Stimulated activated CD4-positive, alpha-beta T cell treated with anti-CD3 and anti-CD28 coated beads, Interleukin-2, amount 100 ng/mL, for 24 hours (primary cell): ENCODE measurements at regions not wholly inside any gene's neighbourhood (a gene's known extent, or its start where the extent isn't known, plus 50 kb on each side); places are given as distances from the start of the nearest gene placed in this dataset.

Experiments used
- DNase-seq, 2 donors: peaks; one replicate each; pipeline ENCODE4 v3.0.0-alpha.2; 2020

GRCh38 chr1:234929369-234929768, 199.3 kb downstream of the TOMM20 start:
- no peak for DNase-seq

- no peak for DNase-seq
These were observed 200.0 kb downstream of the TOMM20 start for GRCh38 chr1:234928642-234929041.

- DNase-seq: peak in 1 of 2 donors; percentile 21
These were observed 200.5 kb downstream of the TOMM20 start for GRCh38 chr1:234927971-234928640.

DNA sequence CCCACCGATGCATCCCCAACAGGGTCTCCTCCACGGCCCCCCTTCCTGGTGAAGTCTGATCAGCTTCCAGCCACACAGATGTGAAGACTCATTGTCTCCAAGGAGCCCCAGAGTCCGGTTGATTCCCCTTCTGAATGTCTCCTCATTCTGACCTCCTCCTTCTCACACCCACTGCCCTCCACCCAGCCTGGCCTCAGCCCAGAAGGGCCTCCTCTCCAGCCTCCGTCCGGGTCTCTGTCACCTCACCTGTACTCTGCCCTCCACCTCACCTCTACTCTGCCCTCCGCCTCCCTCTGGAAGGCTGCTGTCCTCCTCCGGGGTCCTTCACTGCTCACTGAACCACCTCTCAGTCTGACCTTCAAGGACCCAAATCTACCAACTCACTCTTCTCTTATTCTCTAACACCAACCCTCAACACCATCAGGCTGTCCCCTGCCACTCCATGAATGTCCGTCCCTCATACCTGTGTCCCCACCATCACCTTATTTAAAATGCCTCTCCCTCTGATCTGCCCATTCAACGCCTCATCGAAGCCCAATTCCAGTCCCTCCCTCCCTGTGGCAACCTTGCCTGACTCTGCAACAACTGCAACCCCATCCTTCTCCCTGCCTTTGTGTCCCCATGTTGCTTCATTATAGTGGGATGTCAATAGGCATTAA, 201.2 kb downstream of the TOMM20 start:
- no peak for DNase-seq

GRCh38 chr1:234926559-234927311, 201.9 kb downstream of the TOMM20 start:
- DNase-seq: peak; percentile 55 to 56

GRCh38 chr1:234926264-234926558, 202.4 kb downstream of the TOMM20 start:
- no peak for DNase-seq

DNA sequence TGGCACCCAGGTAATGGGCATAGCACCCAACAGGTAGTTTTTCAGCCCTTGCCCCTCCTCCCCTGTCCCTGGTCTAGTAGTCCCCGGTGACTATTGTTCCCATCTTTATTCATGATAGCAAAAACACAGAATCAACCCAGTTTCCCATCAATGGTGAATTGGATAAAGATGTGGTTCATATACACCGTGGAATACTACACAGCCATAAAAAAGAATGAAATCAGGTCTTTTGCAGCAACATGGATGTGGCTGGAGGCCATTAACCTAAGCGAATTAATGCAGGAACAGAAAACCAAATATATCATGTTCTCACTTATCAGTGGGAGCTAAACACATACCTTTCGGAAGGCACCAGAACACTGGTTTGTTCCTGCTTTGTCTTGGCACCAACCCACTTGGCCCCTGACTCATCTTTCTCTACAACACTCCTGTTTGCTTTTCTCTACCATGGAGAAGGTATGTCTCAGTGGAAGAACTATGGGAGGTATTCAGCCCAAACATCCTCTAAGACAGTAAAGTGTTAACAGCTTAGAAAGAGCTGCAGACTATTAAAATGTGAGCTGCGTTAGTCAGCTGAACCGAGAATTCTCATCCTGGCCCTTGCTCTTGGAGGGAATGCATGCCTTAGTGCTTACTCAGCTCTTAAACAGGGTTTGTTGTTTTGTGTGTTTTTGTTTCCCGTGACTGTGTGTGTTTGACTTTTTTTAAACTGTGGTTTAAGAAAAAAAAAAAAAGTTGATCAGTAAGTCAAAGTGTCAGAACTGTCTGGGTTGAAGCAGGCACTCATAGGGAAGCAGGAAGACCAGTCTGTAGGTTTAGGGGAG, 203.0 kb downstream of the TOMM20 start:
- no peak for DNase-seq

GRCh38 chr1:234924450-234925355, 203.9 kb downstream of the TOMM20 start:
- no peak for DNase-seq

GRCh38 chr1:234923626-234924025, 205.0 kb downstream of the TOMM20 start:
- DNase-seq: no peak

DNA sequence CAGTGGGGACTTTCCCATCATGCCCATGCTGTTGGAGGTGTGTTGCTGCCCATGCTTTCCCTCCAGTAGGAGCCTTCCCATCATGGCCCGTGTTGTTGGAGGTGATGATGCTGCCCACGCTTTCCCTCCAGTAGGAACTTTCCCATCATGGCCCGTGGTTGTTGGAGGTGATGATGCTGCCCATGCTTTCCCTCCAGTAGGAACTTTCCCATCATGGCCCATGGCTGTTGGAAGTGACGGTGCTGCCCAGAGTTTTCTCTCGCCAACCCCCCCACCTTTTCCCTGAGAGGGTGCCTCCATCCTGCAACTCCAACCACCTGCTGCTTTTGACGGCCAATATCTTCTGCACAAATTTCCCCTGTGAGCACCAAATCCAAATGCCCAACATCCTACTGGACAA, 205.7 kb downstream of the TOMM20 start:
- DNase-seq: no peak

- no peak for DNase-seq
These were observed 207.2 kb downstream of the TOMM20 start for GRCh38 chr1:234921266-234922062.

- DNase-seq: no peak
These were observed 207.8 kb downstream of the TOMM20 start for GRCh38 chr1:234920843-234921140.

DNA sequence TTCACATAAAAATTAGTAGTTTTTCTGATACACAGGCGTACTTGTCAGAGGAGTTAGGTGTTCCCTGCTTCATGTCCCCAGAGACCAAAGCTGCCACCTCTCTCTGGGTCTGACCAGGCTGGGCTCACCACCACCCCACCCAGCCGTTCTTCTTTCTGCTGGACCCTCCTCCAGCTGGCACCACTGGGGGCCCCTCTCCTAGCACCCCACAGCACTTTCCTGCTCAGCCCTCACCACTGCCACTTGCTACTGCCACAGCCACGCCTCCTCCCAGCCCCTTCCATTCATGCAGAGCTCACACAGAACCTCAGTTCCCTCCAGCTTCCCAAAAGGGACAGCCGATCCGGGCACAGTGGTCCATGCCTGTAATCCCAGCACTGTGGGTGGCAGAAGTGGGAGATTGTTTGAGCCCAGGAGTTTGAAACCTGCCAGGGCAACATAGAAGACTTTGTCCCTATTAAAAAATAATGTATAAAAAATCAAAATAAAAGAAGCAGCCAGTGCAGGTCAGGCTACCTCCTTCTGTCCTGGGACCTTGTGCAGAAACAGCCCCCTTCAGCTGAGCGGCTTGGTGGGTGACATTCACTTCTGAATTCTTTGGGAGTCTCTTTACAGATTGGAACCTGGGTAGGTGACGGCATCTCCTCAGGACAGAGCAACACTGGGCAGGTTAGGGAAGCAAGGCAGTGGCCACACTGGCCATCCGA, 208.3 kb downstream of the TOMM20 start:
- no peak for DNase-seq

GRCh38 chr1:234918961-234919761, 209.5 kb downstream of the TOMM20 start:
- no peak for DNase-seq

DNA sequence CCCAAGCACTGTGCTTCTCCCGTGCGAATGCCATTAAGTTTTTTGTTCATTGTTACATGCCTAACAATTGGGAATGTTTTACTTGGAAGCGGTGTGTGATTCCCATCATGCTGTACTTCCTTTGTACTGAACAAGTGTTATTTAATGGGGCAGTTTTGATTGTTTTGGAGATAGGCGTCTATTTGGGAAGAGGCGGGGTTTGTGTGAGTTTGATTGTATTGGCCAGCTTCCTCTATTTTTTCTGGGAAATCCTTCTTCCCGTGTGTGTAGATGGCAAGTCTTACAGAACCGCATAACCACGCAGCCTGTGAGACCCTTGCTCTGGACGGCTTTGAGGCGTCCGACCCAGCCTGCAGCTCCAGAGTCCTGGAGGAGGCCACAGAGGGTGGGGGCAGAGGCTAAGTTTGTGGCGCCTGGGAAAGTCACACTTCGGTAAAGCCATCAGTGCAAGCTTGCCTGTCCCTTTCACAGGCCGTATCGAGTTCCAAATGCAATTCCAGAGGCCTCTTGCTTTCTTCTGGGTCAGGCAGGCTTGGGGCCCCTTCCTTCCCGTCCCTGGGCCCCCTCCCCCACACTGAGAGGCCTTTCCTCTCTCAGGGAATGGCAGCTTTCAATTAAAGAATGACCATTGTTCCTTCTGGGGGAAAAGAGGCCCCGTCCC, 210.3 kb downstream of the TOMM20 start:
- DNase-seq: no peak

DNA sequence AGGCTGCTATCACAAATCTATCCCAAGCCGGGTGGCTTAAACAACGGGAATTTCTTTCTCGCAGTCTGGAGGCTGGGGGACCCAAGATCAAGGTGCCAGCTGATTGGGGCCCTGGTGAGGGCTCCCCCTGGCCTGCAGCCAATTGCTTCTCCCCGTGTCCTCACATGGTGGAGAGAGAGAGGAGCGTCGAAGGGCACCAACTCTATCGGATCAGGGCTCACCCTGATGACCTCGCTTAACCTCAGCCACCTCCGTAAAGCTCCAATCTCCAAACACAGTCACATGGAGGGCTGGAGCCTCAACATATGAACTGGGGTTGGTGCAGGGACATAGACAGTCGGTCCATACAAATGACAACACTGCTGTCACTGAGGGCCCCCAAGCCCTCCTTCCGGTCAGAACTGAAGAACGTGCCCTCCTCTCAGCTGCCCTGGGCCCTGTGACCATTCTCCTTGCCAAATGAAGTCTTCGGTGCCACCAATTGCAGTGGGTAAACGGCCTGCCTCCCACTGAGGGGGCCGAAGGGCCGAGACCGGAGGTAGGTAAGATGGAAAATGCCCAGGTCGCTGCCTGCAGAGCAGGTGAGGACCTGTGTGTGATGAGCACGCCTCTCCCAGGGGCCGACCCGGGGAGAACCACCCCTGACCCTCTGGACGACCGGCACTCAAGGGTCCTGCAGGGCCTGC, 211.0 kb downstream of the TOMM20 start:
- no peak for DNase-seq

DNA sequence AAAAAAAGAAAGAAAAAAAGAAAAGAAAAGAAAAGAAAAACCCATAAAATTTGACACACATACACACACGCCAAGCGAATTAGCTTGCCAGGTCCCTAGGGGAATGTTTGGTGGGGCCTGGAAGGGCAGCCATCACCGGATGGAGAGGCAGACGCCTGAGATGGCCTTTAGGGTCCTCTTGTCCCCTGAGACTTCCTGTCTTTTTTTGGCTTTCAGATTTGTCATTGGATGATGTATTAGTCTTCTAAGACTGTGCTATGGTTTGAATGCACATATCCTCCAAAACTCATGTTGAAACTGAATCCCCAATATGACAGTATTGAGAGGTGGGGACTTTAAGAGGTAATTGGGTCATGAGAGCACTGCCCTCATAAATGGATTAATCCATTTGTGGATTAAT, 211.8 kb downstream of the TOMM20 start:
- DNase-seq: no peak

GRCh38 chr1:234915924-234916675, 212.5 kb downstream of the TOMM20 start:
- no peak for DNase-seq
